GM18502 (cell line): ENCODE measurements at regions not wholly inside any gene's neighbourhood (a gene's known extent, or its start where the extent isn't known, plus 50 kb on each side); places are given as distances from the start of the nearest gene placed in this dataset.

Experiments
- ATAC-seq: cut with Tn5 transposase; IDR thresholded peaks from one replicate; pipeline ENCODE4 v1.9.1; 2021; ENCODE audit warnings: mild to moderate bottlenecking; ENCODE audit not compliant: unreplicated experiment, poor library complexity

DNA sequence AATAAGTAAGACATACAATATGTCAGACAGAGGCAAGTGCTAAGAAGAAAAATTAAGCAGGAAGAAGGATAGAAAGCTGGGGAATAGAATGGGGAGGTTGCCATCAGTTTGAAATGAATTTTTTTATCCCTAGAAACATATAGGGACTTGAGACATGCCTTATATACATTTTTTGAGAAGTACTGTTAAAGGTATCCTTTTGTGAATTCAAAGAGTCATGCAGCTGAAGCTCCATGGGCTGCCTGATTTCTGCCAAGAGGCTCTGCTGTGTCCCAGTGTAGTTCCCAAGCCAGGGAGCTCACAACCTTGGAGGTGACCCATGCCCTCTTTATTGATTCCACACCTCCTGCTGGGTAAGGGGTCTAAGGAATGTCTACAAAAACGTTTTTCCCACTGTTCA, 564.6 kb upstream of the DIPK2B start:
- no peak for ATAC-seq

DNA sequence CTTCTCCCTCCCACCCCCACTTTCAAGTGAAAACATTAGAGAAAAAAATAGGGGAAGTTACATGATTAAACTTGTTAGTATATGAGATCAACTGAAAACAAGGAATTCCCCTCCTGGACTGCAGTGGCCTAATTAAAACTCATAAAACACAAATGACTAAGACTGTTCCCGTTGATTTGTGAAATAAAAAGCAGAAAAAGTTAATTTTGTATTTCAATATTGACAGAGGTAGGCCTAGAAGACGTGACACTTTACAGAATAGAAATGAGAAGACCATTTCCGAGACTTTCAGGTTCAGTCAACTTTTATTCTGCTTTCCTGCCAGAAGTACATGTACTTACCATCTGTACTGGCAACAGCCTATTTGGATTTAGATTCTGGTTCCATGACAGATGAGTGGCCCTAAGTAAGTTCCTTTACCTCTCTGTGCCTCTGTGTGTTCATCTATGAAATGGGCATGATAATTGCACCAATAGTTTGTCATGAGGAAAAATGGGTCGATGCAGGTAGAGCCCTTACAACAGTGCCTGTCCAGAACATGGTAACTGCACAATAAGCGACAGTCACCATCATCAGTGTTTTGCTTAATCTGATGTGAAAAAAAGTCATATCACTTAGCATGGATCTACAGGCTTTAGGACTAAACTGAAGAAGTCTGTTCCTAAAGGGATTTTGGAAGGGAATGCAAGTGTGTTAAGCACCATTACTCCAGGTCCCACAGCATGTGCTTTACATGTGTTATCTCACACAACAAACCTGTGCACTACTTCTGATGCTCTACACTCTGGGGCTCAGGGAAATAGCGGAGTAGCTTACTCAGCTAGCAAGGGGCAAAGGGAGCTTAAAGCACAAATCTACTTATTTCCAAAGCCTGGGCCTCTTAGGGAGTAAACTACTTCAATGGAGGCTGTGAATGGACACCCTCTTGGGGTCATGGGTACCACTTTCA, 562.3 kb upstream of the DIPK2B start:
- ATAC-seq = peak; percentile 36

DNA sequence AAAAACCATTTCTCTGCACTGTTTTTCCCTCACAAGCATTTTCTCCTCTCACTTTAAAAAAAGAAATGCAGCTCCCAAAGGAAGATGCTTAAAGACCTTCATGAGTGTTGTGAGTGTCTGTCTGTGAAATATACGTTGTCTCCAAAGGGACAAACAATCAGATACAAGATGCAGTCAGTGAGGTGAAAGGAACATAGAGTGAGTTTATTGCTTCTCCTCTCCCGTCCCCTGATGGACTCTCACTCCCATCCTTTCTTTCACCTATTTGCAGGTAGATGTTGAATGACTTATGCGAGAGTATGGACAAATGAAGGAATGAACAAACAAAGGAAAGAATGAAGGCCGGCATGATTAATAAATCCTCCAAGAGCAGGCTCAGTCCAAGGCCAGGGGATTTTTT, 561.2 kb upstream of the DIPK2B start:
- ATAC-seq = no peak

DNA sequence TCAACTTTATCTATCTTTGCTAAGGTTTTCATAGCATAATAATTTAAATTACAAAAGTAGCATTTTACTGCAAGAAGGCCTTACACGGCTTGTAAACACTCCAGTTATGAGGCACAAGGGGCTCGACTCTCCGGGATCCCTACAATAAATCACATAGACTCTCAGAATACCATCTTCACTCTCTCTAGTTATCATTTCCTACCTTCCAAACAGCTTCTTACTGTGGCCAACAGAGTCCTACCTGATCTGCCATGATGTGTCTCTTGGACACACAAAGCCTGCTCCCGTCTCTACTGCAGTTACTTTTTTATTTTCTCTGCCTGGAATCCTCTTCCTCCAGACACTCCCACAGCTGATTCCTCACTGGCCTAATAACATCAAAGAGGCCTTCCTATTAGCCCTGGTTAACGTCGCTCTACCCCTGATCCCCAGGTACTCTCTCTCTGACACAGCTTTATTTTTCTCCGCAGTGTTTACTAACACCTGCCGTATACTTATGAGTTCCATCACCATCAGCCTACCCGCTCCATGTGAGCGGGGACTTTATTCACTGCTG, 559.6 kb upstream of the DIPK2B start:
- ATAC-seq = no peak

DNA sequence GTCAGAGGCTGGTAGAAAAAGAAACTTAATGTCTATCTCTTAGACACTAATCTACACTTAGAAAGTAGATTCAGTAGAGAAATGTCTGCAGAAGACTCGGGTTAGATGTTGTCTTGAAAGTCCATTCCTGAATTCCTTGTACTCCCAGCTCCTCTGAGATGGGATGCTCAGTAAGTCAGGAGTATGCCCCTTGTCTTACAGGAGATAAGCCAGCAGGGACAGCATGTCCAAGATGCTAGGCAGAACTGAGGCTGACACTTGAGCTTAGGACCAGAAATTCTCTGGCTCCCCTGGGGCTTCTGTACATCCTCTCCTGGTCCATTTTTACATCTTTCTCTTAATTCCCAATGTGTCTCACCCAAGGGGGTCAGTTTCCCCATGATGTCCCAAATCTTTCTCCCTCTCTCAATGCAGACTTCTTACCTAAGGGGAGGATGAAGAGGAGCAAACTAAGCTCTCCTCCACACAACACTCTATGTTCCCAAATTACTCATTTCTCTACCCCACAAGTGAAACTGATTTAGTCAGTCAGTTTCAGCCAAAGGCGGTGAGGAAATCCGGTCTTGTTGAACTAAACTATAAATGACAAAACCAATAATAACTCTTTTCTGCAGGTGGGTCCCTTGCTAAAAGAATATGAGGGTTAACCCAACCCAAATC, 558.2 kb upstream of the DIPK2B start:
- peak; percentile 77 for ATAC-seq

DNA sequence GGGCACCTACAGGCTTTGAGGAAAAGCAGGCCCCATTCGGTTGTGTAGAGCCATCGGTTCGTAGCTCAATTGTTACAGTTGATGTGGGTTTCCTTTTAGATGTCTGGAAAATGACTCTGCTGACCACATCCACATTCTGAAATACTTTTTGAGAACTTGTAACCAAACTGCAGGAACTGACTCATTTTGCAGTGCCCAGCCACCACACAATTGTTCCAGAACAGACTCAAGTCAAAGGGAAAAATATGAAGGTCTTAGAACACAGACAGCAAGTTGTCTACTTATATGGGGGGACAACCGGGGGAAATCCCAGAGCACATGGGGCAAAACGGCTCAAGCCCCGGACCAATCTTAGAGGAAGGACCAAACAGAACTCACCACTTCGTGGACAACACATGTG, 557.6 kb upstream of the DIPK2B start:
- peak; percentile 45 for ATAC-seq

DNA sequence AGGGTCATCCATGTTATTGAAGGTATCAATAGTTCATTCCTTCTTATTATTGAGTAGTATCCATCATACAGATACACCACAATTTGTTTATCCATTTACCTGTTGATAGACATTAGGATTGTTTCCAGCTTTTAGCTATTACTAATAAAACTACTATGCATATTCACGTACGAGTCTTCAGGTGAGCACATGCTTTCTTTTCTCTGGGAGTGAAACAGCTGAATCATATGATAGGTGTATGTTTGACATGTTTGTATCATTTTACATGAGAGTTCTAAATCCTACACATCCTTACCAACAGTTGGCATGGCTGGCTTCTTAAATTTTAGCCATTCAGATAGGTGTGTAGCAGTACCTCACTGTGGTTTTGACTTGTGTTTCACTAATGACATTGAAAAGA, 556.6 kb upstream of the DIPK2B start:
- no peak for ATAC-seq

DNA sequence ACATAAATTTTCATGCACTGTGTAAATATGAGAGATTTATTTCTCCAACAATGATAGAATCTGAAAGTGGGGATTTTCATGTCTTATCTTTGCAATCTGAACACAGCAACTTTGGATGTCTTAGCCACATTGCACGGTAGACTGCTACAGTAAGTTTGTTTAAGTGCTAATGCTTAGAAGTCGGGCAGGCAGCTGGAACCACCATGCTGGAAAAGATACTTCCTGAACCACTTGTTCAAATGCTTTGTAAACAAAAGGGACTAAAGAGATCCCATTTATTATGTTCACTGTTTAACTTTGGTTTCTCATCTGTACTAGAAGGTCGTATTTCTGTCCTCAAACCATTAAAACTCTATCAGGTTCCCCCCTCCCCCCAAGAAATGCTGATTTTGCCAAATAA, 555.9 kb upstream of the DIPK2B start:
- no peak for ATAC-seq

DNA sequence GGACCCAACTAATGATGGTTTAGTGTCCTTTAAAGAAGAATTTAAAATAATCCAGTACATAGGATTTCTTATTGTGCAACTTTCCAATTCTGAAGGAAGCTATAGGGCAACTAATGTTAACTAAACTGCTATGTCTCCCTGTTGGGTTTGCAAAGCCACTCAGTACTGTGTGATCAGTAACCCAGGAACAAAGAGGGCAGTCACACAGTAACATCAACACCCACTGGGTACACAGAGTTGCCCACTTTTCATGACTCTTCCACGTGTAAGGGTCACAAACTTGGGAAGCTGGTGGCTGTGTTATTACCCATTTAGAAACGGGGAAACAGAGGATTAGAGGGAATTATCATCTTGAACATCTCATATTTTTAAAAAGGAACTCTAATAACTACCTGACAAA, 555.0 kb upstream of the DIPK2B start:
- no peak for ATAC-seq

DNA sequence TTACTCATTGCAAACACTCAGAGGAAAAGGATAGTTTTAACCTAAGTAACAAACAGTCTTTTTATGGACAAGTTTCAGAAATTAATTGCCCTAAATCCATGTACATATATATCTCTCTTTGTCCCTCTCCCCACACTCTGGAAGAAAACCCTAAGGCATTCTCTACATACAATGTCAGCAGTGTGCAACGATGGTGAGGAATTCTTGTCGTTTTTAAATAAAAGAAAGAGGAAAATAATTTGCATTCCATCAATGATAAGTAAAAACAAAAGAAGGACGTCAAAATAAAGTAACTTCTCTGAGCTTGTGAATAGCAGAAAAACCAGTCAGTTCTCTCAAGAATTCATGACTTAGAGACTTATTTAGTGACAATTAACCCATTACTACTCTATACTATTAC, 550.5 kb upstream of the DIPK2B start:
- ATAC-seq = no peak

DNA sequence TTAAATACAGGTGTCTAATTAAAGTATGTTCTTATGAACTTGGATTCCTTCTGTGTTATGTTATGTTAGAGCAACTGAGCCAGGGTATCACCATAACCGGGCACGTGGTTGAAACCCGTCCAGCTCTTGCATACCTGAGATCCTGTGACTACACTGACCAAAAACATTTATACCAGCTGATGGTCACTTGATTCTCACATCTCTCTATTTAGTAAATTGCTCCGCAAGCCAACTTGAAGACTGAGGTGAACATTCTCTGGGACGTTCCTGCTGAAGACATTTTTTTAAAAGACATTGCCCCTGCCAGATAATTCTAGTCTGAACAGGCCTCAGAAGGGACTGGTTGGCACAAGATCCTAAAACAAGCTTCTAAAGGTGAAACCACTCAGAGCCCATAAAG, 550.0 kb upstream of the DIPK2B start:
- ATAC-seq = no peak

DNA sequence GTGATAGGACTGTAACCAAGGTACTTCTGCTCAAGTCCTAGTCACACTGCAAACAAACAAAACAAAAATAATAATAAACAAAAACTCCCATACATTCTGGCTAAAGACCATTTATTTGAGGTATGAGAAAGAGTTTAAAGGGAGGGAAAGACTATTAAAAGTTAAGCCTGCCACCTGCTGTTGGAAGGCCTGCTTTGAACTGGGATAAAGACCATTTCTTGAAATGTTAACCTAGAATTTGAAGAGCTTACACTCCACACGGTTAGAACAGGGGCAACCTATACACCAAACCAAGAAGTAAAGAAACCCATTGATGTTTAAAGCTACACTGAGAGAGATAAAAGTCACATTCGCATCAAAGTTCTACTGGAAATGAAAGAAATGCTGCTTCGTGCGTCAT, 548.7 kb upstream of the DIPK2B start:
- no peak for ATAC-seq

DNA sequence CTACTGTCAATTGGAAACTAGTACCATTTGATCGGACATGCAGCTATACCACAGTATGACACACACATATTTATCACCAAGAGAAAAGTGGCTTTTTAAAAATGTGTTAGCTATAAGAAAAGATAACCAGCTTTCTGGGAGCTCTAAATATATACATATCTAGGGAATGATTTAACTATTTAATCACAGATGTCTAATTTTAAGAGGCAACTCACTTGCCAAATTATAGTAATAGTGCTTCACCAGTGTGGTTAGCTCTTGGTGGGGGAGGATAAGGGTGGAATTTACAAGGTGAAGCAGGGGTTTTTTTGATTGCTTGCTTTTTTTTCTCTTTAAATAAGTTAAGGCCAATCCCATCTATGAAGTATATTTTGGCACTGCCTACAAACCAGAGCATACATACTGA, 547.7 kb upstream of the DIPK2B start:
- no peak for ATAC-seq

DNA sequence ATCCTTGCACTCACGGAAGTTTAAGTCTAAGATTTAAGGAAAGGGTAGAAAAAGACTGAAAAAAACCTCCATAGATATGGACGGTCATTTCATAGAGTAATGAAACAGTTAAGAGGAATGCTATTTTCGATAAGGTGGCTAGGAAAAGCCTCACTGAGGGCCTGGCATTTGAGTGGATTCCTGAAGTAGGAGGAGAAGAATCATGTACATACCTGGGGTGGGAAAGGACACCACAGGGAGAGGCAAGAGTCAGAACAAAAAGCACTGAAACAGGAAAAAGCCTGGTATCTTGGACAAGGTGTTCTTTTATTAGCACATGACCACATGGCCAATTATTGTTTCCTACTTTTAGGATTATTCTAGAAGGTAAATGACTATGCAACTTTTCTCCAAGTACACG, 547.2 kb upstream of the DIPK2B start:
- ATAC-seq = no peak

DNA sequence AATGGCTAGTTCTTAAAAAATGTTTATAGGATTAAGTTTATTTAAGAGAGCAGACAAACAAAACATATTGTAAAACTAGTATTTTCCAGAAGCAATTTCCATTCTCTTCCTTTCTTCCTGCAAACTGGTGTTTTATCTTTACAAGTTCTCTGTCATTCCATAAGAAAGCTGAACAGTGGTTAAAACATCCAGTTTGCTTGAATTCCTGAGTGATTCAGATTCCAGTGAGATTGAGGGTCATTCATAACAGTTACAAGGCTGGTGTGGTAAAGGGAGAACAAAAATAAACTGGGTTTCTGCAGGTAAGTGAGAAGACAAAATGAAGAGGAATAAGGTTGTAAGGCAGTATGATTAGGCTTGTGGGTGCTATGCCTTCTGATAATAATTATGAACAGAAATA, 544.8 kb upstream of the DIPK2B start:
- ATAC-seq = no peak

DNA sequence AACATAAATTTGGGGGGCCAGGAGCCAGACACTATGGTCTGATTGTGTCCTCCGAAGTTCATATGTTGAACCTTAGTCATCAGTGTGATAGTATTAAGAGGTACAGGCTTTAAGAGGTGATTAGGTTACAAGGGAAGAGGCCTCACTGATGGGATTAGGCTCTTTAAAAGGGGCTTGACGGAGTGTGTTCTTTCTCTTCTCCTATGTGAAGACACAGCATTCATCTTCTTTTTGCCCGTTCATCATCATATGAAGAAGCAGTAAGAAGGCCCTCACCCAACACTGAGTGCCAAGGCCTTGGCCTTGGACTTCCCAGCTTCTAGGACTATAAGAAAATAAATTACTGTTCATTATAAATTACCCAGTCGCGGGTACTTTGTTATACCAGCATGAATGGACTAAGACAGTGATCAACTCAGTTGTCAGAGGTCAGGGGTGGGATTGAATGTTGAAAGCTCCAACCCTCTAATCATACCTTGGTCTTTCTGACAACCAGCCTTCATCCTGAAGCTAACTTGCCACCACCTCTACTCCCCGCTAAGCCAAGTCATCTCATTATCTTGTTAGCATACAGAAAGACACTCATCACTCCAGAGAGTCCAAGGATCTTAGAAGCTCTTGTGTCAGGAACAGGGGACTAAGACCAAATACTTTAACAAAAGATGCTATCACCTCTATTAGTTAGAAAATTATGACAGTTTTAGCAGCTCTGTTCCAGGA, 543.4 kb upstream of the DIPK2B start:
- ATAC-seq = no peak

DNA sequence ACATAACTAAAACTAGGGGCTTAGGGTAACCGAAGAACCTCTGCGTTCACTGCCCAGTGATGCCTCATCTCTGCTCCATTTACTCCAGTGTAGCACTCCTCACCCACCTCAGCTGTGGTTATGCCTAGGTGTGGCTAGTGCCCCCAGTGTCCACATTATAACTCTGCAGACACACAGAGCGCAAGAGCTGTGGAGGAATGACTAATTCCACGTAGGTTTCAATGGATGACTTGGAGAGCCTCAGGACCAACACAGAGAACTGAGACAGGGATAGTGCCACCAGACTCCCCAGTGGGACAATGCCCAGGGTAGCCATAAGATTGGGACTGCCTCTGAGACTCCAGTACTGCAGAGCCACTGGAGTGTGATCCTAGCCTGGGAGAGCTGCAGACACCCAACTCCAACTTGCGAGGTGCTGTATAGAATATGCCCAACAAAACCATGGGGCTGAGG, 542.4 kb upstream of the DIPK2B start:
- no peak for ATAC-seq

DNA sequence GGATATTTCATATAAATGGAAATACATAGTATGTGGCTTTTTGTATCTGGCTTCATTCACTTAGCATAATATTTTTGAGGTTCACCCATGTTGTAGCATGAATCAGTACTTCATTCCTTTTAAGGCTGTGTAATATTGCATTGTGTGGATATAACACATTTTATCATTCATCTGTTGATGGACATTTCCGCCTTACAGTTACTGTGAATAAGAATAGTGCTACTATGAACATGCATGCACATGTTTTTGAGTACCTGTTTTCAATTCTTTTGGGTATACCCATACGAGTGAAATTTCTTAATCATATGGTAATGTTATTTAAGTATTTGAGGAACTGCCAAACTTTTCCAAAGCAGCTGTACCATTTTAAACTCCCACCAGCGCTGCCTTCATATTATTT, 539.6 kb upstream of the DIPK2B start:
- no peak for ATAC-seq

DNA sequence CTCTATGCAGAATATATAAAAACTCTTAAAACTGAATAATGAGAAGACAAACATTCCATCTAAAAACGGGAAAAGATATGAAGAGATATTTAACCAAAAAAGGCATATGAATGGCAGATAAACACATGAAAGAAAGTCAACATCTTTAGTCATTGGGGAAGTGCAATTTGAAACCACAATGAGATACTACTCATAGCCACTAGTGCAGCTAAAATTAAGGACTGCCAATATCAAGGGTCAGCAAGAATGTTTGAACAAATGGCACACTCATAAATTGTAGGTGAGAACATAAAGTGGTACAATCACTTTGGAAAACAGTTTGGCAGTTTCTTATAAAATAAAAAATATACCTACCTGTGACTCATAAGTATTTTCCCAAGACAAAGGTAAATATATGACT, 534.9 kb upstream of the DIPK2B start:
- no peak for ATAC-seq

DNA sequence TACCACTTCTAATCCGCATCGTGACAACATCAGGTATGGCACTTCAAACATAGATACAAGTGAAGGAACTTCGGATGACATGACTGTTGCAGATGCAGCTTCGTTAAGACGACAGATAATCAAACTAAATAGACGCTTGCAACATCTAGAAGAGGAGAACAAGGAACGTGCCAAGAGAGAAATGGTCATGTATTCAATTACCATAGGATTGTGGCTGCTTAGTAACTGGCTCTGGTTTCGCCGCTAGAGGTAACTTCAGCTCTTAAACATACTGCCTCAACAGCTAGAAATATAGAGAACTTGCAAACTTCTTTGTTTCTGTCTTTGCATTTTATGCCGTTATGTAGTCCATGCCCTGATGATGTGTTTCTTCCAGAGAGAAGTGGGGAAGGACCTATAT, 530.8 kb upstream of the DIPK2B start:
- no peak for ATAC-seq

DNA sequence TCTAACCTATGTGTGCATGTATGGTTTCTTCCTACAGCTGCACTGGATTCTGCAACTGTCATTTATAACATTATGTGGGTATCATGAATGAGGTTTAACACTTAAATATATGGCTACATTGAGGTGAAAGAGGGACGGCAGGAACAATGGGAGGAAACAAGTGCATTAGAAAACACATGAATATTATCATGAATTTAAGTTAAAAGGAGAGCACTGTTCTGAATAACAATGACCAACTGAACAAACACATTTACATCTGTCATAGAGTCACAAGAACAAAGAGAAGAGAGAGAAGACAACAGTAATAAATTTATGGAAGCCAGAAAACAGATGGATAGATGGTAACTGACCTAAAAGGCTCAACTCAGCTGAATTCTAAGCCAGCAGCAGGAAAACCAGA, 527.1 kb upstream of the DIPK2B start:
- ATAC-seq = no peak
